AG04450 (cell line): ENCODE measurements at regions not wholly inside any gene's neighbourhood (a gene's known extent, or its start where the extent isn't known, plus 50 kb on each side); places are given as distances from the start of the nearest gene placed in this dataset.

Source experiments
- CTCF ChIA-PET: fragments of 300-600, 350-600 bp; formaldehyde crosslinking; extraction: SDS; loops from one replicate; lab custom pipeline; 2022; ENCODE audit warnings: antibody characterized with exemption, inconsistent platforms; lab: Charles Lee
- POLR2A ChIA-PET: fragments of 350-600 bp; formaldehyde crosslinking; extraction: SDS; loops from one replicate; lab custom pipeline; 2021; ENCODE audit warnings: antibody characterized with exemption, inconsistent platforms; lab: Yijun Ruan, JAX
- DNase-seq: peaks from one replicate; pipeline ENCODE4 v3.0.0-alpha.2; 2011; ENCODE audit warnings: low read depth, low spot score
- H3K27ac ChIP-seq: one replicate; pipeline ENCODE4 v1.5.1; 2012; ENCODE audit warnings: low read depth, low read length, control low read depth
- H3K27me3 ChIP-seq: one replicate; pipeline ENCODE4 v1.6.0; 2012; ENCODE audit warnings: low read length; ENCODE audit not compliant: control insufficient read depth, insufficient read depth
- H3K4me3 ChIP-seq: 2 replicates; pipeline ENCODE4 v1.5.1; 2011; ENCODE audit warnings: mild to moderate bottlenecking, low read depth, low read length, control low read depth
- H3K9me3 ChIP-seq: 2 replicates; pipeline ENCODE4 v1.5.1; 2012; ENCODE audit warnings: low read length; ENCODE audit not compliant: control insufficient read depth, insufficient read depth
- CTCF ChIP-seq: IDR thresholded peaks from 2 replicates; pipeline ENCODE4 v1.5.1; 2011; ENCODE audit warnings: low read depth, low read length, control low read depth, inconsistent platforms

GRCh38 chr2:47651296-47651695, 80.5 kb upstream of the KCNK12 start:
- H3K4me3 ChIP-seq: no peak overlapping the region
- H3K27ac ChIP-seq: no peak overlapping the region
- CTCF ChIA-PET: no interaction called here
- POLR2A ChIA-PET: no interaction called here
- peaks cover 20% of the 10 kb centered on the region for H3K27me3 ChIP-seq
- no peak for TF ChIP-seq CTCF
- DNase-seq: no peak
- H3K9me3 ChIP-seq: no peaks in the 10 kb centered on the region

- no peak overlapping the region for H3K27ac ChIP-seq
- POLR2A ChIA-PET: no interaction called here
- peaks cover 24% of the 10 kb centered on the region for H3K27me3 ChIP-seq
- H3K4me3 ChIP-seq: no peak overlapping the region
- no peaks in the 10 kb centered on the region for H3K9me3 ChIP-seq
- CTCF ChIA-PET: interaction anchor here (1.1 kb wide), 1 partner anchor 117 kb away, joined by 3 read pairs; no protein-coding TSS in a partner anchor
- DNase-seq: no peak
- no peak for TF ChIP-seq CTCF
Measured at GRCh38 chr2:47650001-47650535, 79.3 kb upstream of the KCNK12 start.

GRCh38 chr2:47645246-47645645, 74.5 kb upstream of the KCNK12 start:
- H3K9me3 ChIP-seq: no peaks in the 10 kb centered on the region
- H3K27ac ChIP-seq: no peak overlapping the region
- ChIA-PET POLR2A (no interaction called here), CTCF (no interaction called here)
- no peak overlapping the region for H3K4me3 ChIP-seq
- TF ChIP-seq CTCF: no peak
- DNase-seq: no peak
- H3K27me3 ChIP-seq: peaks cover 8% of the 10 kb centered on the region

- no peak for DNase-seq
- Histone ChIP-seq H3K27ac (no peak overlapping the region), H3K4me3 (no peak overlapping the region), H3K9me3 (no peaks in the 10 kb centered on the region), H3K27me3 (peaks cover 3% of the 10 kb centered on the region)
- POLR2A ChIA-PET: no interaction called here
- TF ChIP-seq CTCF: no peak
- CTCF ChIA-PET: no interaction called here
Measured at GRCh38 chr2:47644351-47644750, 73.6 kb upstream of the KCNK12 start.

GRCh38 chr2:47641366-47641765, 70.6 kb upstream of the KCNK12 start:
- no peaks in the 10 kb centered on the region for H3K9me3 ChIP-seq
- no peak for TF ChIP-seq CTCF
- CTCF ChIA-PET: interaction anchor here (1.2 kb wide), 1 partner anchor 13 kb away, joined by 6 read pairs; no protein-coding TSS in a partner anchor
- peaks cover 9% of the 10 kb centered on the region for H3K27me3 ChIP-seq
- no peak overlapping the region for H3K4me3 ChIP-seq
- DNase-seq: no peak
- POLR2A ChIA-PET: no interaction called here
- no peak overlapping the region for H3K27ac ChIP-seq
